NCI-H345 treated with DMSO at 0.1 percent for 48 hours (cell line): ENCODE measurements at regions not wholly inside any gene's neighbourhood (a gene's known extent, or its start where the extent isn't known, plus 50 kb on each side); places are given as distances from the start of the nearest gene placed in this dataset.

Experiments
- DNase-seq: peaks from one replicate; lab custom pipeline; 2025; ENCODE audit not compliant: unreplicated experiment; lab: John Stamatoyannopoulos, UW

DNA sequence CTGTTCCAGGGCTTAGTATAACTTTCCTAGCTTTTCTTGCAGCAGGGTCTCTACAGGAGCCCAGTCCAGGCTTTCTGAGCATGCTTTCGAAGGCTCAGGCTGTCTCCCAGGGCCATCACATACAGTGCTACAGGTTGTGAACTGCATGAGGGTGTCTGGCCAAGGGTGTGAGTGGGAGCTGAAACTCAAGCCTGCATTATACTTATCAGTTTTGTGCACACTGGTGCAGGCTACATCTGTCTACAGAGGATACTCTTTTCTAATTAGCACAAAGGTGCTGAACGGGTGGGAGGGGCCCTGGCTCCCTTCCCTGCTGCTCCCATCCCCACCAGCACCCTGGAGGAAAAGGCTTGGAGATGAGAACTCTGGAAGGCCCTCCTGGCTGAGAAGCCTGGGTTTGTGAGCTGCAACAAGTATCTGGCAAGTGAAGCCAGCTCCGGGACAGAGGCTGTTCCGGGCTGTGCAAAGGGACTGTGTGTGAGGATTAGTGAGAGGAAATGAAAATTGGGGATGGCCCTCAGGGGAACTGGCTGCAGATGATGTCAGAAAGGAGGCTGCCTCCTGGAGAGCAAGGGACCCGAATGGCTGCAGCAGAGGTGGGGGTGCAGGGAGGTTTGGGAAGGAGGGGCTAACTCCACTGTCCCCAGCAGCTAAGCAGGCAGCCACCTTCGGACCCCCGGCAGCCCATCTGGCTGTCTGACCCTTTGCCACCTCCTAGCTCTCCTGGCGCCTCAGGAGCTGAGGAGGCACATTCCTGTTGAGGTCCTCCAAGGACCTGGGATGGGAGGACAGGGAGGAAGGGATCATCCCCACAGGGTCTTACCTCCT lies 68.5 kb downstream of the EFNB1 start:
- no peak for DNase-seq

DNA sequence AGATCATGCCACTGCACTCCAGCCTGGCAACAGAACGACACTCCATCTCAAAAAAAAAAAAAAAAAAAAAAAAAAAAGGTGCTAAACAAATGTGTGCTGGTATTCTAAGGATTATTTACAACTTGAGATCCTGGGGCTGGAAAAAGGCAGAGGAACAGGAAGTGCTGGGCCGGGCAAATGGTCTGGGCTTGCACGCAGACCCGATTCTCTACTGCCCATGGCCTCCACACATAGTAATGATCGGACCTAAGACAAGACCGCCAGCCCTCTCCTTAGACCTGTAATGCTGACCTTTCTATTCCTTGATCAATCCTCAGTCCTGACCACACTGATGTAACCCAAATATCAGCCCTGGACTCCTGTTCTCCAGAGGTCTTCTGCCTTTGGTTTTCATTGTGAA lies 67.8 kb downstream of the EFNB1 start:
- no peak for DNase-seq

DNA sequence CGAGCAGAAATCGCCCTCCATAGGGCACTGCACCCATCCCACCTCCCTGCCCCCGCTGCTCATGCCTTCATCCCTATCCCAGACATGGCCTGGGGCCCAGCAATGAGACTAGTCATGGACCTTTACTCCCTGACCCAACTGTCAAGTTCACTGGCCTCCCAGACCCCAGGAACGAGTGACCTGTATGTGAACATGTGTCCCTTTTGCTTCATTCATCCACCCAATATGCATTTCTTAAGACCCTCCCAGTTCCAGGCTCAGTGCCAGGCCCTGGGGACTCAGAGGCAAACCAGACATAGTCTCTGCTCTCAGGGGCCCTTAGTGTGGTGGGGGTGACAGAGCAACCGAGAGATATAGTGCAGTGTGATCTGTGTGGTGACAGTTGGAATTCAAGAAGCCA lies 67.0 kb downstream of the EFNB1 start:
- DNase-seq, result no peak

DNA sequence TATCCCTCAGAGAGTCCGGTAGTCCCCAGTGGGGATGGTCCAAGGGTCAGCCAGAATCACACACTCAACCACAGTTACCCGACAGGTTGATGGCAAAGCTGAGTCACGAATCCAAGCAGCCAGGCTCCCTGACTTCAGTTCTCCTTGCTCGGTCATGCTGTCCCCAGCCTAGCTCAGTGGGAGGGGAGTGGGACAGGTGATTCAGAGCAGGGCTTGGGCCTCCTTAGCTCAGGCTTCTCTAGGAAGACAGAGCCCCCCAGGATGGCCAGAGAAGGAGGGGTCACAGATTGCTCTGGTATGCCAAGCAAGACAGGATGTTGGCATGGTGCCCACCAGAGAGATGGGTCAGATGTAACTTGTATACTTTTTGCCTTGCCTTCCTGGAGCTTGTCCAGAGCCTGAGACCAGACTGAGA lies 66.5 kb downstream of the EFNB1 start:
- no peak for DNase-seq

DNA sequence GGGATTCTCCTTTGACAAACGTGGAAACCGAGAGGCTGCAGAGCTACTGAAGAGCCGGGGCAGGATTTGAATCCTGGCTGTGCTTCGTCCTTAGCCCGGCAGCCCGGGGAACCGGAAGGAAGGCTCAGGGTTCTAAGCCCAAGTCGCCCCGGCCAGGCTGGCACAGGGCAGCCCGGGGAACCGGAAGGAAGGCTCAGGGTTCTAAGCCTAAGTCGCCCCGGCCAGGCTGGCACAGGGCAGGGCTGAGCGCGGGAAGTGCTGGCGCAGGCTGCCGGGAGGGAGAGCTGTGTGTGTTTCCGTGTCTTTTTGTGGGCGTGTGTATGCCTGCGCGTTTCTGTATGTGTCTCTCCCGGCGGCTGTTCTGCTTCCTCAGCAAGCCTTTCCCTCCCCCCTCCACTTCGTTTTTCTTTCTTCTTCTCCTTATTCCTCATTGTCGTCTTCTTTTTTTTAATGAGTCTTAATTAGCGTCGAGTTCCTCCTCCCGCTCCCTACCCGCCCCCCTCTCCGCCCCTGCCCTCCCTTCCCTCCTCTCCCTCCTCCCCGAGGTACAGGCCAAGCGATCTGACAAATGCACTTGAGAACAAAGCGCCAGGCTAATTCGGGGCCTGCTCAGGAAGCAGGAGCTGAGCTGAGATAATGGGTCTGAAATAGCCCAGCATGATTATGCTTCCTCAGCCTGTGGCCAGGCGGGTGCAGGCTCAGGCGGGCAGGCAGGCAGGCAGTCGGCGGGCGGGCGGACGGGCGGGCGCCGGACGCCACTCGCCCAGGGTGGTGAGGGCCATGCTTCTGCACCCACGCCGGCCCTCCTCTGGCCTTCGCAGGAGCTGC lies 65.9 kb downstream of the EFNB1 start:
- DNase-seq, result no peak

DNA sequence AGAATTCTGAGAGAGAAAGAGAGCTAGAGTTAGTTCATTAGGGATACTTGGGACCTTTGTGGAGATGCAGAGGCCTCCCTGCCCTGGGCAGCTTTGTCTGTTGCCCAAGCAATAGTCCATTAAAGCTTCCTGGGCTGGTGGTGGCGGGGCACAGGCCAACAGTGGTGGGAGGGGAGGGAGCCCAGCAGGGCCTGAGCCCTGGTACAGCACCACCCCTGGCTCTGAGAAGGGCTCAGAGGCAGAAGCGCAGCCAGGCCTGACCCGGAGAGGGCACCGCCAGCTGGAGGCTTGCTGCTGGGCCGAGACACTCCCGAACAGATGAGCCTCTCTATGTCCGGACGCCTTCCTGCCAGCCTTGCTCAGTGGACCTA lies 65.3 kb downstream of the EFNB1 start:
- DNase-seq, result no peak

DNA sequence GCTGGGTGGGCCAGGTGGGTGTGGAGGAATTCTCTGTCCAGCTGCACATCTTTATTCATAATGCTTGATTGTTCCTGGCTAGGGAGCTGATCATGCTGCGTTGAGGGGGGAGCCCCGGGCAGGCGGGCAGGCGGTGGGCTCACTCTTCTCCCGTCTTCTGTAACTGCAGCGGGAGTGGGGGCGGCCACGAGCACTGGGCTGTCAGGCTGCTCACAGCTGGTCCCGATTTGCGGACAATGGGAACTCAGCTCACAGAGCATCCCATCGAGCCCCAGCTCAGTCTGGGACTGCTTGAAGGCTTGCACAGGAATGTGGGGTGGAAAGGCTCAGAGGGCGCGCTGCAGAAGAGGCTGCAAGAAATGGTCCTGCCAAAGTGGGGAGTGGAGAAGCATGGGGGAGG lies 63.8 kb downstream of the EFNB1 start:
- DNase-seq, result no peak

DNA sequence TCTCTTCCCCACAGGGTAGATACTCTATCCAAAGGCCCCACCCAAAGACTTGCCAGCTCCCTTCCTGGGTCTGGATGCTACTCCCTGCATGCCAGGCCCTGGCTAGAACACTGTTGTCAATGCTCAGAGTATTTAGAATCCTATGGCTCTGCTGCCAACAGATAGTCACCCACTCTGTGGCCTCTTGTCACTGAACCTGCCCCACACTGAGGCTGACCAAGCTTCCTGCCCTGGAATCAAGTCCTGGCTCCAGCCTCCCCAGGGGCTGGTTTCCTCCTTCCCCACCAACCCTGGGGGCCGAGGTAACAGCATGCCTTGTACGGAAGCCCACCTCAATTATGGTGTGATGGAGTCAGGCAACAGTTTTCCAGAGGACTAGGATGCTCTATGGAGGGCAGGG lies 63.3 kb downstream of the EFNB1 start:
- no peak for DNase-seq
